Esophagus (tissue), 2 donors: ENCODE measurements at regions not wholly inside any gene's neighbourhood (a gene's known extent, or its start where the extent isn't known, plus 50 kb on each side); places are given as distances from the start of the nearest gene placed in this dataset.
"Not testable (repeated sequence)": the region's sequence is repeated elsewhere in the genome, so short reads cannot be mapped to it uniquely, and the experiment has no call there.

Source experiments
- H3K27ac ChIP-seq, 2 donors: one replicate each; pipeline ENCODE4 v1.5.1; 2013; ENCODE audit warnings: low read depth in 2 of 2, mild to moderate bottlenecking in 2 of 2, inconsistent platforms in 1 of 2, low read length in 1 of 2, moderate library complexity in 1 of 2
- H3K27me3 ChIP-seq, 2 donors: one replicate each; pipeline ENCODE4 v1.6.1; 2013; ENCODE audit warnings: low read length in 2 of 2, control low read depth in 1 of 2, mild to moderate bottlenecking in 1 of 2; ENCODE audit not compliant: insufficient read depth in 2 of 2, control insufficient read depth in 1 of 2
- H3K36me3 ChIP-seq, 2 donors: one replicate each; pipeline ENCODE4 v1.6.1; 2013; ENCODE audit warnings: low read length in 1 of 2; ENCODE audit not compliant: control insufficient read depth in 2 of 2, insufficient read depth in 2 of 2
- H3K4me1 ChIP-seq, 2 donors: one replicate each; pipeline ENCODE4 v1.6.1; 2013; ENCODE audit warnings: low read length in 1 of 2; ENCODE audit not compliant: control insufficient read depth in 2 of 2, insufficient read depth in 2 of 2
- H3K4me3 ChIP-seq, 2 donors: one replicate each; pipeline ENCODE4 v1.5.1; 2013; ENCODE audit warnings: low read length in 2 of 2, mild to moderate bottlenecking in 2 of 2, low read depth in 1 of 2, moderate library complexity in 1 of 2
- H3K9me3 ChIP-seq, 2 donors: one replicate each; pipeline ENCODE4 v1.6.1; 2013; ENCODE audit warnings: mild to moderate bottlenecking in 2 of 2, low read depth in 1 of 2, low read length in 1 of 2, moderate library complexity in 1 of 2; ENCODE audit not compliant: control insufficient read depth in 2 of 2, insufficient read depth in 1 of 2
- WGBS, 2 donors: extraction: QIAGEN DNeasy Blood & Tissue Kit; methylation state at CpG; one replicate each; pipeline ENCODE4 v1.1.7; 2013; 5-methylcytosine and 5-hydroxymethylcytosine counted together
- donor health status: healthy with polysubstance abuse.
- donor health status: Bipolar disorder and iron deficiency.

DNA sequence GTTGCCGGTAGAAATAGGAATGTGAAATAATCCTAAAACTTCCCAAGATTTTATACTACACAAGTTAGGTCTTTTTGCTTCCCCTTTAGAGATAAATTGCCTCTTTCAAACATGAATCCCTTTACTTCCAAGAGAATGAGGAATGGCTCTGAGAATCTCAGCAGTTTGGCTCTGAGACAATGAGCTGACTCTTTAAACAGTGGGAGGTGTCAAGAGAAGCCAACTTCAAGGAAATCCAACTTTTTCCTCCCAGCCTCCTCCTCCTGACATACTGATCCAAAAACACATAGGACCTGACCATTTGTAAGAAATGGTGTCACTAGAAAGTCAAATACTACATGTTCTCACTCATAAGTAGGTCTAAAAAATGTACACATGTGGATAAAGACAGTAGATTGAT is 154.2 kb downstream of the ALDH8A1 start:
- H3K9me3 ChIP-seq: no peaks in the 10 kb centered on the region
- H3K27ac ChIP-seq: no peak overlapping the region
- H3K4me3 ChIP-seq: no peak overlapping the region
- H3K4me1 ChIP-seq: no peaks in the 10 kb centered on the region
- H3K27me3 ChIP-seq: no peaks in the 10 kb centered on the region
- WGBS, 2 donors: 59 to 64% methylated on average over 1 of the region's 1 CpG
- H3K36me3 ChIP-seq: no peaks in the 10 kb centered on the region

DNA sequence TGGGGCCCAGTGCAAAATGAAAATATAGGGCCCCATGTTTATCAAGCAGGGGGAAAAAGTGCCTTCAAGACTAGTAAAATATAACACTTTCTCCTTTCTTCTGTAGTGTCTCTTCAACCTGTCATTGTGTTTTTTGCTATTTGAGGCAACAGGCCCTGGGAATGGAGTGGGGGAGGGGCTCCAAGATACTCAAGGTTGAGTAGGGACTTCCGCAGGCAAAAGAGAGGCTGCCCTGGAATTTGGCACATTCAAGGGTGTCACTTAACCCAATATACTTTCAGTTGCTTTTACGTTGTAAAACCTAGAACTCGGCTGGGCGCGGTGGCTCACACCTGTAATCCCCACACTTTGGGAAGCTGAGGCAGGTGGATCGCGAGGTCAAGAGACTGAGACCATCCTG is 154.9 kb downstream of the ALDH8A1 start:
- Histone ChIP-seq H3K27ac (no peak overlapping the region), H3K36me3 (no peaks in the 10 kb centered on the region), H3K4me1 (no peaks in the 10 kb centered on the region), H3K4me3 (no peak overlapping the region), H3K9me3 (no peaks in the 10 kb centered on the region), H3K27me3 (no peaks in the 10 kb centered on the region)
- 96 to 97% methylated on average over 7 of the region's 7 CpGs for WGBS, 2 donors

DNA sequence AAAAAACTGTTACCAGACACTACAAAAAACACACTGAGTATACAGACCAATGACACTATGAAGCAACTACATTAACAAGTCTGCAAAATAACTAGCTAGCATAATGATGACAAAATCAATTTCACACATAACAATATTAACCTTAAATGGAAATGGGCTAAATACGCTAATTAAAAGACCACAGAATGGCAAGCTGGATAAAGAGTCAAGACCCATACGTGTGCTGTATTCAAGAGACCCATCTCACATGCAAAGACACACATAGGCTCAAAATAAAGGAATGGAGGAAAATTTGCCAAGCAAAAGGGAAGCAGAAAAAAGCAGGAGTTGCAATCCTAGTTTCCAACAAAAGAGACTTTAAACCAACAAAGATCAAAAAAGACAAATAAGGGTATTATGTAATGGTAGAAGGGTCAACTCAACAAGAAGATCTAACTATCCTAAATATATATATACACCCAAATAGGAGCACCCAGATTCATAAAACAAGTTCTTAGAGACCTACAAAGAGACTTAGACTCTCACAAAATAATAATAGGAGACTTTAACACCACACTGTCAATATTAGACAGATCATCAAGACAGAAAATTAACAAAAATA is 158.6 kb downstream of the ALDH8A1 start:
- not testable (repeated sequence) for H3K9me3 ChIP-seq, H3K4me1 ChIP-seq
- 95 to 96% methylated on average over 2 of the region's 2 CpGs for WGBS, 2 donors

DNA sequence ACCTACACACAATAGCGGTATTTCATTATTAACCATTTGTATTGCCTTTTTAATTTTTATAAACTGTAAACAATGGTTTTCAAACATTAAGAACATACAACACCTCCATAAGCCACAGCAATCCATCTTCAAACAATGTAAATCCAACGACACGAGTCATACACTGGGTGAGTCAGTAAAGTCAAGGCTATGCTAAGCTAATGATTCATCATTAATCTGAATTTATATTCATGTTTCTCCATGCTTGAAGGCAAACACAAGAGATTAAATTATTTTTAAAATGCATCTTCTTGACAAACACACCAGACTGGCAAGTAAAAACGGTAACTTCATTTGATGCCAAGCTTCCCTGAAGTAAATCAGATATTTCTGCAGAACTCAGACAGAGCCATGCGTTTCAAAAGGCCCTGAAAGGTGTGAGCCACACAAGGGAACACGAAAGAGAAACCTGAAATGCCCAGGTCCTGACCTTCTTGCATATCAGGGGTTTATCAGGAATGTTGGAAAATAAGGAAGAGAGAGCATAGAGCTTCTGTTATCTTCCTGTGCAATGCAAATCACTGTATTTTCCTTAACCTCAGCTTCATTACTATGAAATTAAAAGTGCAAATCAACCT is 162.5 kb downstream of the ALDH8A1 start:
- H3K27ac ChIP-seq: no peak overlapping the region
- 40 to 47% methylated on average over 6 of the region's 6 CpGs for WGBS, 2 donors
- H3K4me1 ChIP-seq: no peaks in the 10 kb centered on the region
- H3K36me3 ChIP-seq: no peaks in the 10 kb centered on the region
- H3K4me3 ChIP-seq: no peak overlapping the region
- peaks cover 0 to 2% of the 10 kb centered on the region in 2 donors for H3K27me3 ChIP-seq
- H3K9me3 ChIP-seq: peaks cover 0 to 4% of the 10 kb centered on the region in 2 donors

More for the DNA sequence above, 158.6 kb downstream of the ALDH8A1 start:
- not testable (repeated sequence) for H3K27me3 ChIP-seq, H3K4me3 ChIP-seq, H3K36me3 ChIP-seq, H3K27ac ChIP-seq

DNA sequence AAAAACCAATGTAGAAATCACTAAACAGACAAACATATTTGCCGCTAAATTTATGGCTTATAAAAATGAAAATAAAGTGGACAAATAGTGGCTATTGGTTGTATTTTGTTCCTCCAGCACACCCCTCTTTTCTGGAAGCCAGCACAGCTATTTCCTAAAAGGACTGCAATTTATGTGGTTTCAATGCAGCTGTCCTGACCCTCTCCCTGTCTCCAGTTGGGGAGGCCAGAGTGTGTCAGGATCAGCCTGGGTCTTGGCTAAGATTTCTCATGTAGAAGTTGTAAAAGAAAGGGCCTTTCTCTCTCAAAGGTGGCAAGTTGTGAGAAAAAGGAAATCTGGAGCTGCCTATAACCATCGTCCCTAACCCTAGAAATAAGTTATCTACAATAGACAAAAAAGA is 165.6 kb downstream of the ALDH8A1 start:
- Histone ChIP-seq H3K4me1 (no peaks in the 10 kb centered on the region), H3K9me3 (peaks cover under 1 to 3% of the 10 kb centered on the region in 2 donors), H3K36me3 (no peaks in the 10 kb centered on the region), H3K27me3 (peaks cover 0 to 7% of the 10 kb centered on the region in 2 donors), H3K27ac (no peak overlapping the region), H3K4me3 (no peak overlapping the region)
- 89 to 99% methylated on average over 2 of the region's 2 CpGs for WGBS, 2 donors

DNA sequence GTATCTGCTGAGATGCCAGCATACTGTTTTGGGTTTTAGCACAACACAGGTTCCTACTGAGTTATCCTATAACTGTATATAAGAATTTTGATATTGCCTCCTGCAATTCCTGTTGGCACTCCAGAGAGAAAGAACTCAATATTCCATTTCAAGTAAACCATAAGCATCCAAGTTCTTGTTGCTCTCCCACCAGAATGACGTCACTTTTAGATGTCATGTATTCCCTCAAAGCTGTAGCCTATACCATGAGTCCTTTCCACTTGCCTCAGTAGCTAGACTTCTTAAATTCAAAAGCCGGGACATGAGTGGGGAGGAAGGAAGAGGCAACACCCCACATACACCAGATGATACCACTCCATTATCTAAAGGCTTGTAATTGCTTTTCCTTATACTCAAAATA is 171.5 kb downstream of the ALDH8A1 start:
- peaks cover 3 to 8% of the 10 kb centered on the region in 2 donors for H3K9me3 ChIP-seq
- H3K4me3 ChIP-seq: no peak overlapping the region
- no peak overlapping the region for H3K27ac ChIP-seq
- peaks cover 0 to 5% of the 10 kb centered on the region in 2 donors for H3K27me3 ChIP-seq
- WGBS, 2 donors: 94 to 96% methylated on average over 2 of the region's 2 CpGs
- H3K36me3 ChIP-seq: no peaks in the 10 kb centered on the region
- no peaks in the 10 kb centered on the region for H3K4me1 ChIP-seq

DNA sequence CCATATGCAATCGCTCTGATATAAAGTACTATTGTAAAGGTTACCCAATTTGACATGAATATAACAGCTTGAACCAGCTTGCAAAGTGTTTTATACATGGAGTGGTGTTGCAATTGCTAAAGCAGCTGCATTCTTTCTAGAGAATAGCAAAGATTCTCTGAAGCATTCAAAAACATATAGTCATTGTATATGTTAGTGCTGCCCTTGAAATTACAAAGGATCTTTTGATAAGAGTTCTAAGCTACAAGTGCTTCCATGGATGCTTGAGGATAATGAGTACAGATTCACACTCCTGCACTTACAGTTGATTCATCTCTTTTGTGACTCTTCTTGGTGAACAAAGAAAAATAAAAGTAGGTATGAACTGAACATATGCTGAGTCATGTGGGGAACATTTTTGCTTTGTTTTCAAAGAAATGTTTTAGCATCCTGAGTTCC is 175.7 kb downstream of the ALDH8A1 start:
- no peaks in the 10 kb centered on the region for H3K27me3 ChIP-seq
- WGBS, 2 donors: 63 to 71% methylated on average over 1 of the region's 1 CpG

DNA sequence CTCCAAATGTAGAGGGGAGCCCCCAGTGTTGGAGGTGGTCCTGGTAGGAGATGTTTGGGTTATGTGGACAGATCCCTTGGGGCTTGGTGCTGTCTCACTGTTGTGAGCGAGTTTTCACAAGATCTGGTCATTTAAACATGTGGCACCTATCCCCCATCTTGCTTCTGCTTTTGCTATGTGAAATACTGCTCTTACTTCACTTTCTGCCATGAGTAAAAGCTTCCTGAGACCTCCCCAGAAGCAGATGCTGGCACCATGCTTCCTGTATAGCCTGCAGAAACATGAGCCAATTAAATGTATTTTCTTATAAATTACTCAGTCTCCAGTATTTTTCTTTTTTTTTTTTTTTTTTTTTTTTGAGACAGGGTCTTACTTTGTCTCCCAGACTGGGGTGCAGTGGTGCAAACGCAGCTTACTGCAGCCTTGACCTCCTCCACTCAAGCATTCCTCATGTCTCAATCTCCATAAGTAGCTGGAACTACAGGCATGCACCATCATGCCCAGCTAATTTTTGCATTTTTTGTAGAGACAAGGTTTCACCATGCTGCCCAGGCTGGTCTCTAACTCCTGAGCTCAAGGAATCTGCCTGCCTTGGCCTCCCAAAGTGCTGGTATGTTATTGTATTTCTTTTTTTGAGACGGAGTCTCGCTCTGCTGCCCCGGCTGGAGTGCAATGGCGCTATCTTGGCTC is 177.1 kb downstream of the ALDH8A1 start:
- Histone ChIP-seq H3K36me3 (no peaks in the 10 kb centered on the region), H3K4me3 (no peak overlapping the region), H3K9me3 (peaks cover 0 to 2% of the 10 kb centered on the region in 2 donors), H3K27ac (no peak overlapping the region), H3K27me3 (no peaks in the 10 kb centered on the region), H3K4me1 (no peaks in the 10 kb centered on the region)
- 87 to 93% methylated on average over 6 of the region's 6 CpGs for WGBS, 2 donors

More for the DNA sequence above, 175.7 kb downstream of the ALDH8A1 start:
- Histone ChIP-seq H3K9me3 (peaks cover 2 to 3% of the 10 kb centered on the region in 2 donors), H3K36me3 (no peaks in the 10 kb centered on the region), H3K4me1 (no peaks in the 10 kb centered on the region), H3K27ac (no peak overlapping the region), H3K4me3 (no peak overlapping the region)

DNA sequence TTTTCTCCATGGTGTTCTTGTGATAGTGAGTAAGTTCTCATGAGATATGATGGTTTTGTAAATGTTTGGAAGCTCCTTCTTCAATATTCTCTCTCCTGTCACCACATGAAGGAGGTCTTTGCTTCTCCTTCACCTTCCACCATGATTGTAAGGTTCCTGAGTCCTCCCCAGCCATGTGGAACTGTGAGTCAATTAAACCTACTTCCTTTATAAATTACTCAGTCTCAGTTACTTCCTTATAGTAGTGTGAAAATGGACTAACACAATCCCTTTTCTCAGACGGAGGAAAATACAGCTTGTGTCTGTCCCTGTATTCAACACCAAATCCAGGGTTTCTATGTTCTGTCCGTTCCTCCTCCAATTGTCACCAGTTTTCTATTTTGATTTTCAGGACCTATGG is 181.0 kb downstream of the ALDH8A1 start:
- Histone ChIP-seq H3K36me3 (no peaks in the 10 kb centered on the region), H3K4me3 (no peak overlapping the region), H3K4me1 (no peaks in the 10 kb centered on the region), H3K27me3 (no peaks in the 10 kb centered on the region), H3K9me3 (no peaks in the 10 kb centered on the region), H3K27ac (no peak overlapping the region)
- WGBS, 2 donors: 83% methylated on average over 2 of the region's 2 CpGs
